Activated T-helper 1 cell treated with Interleukin-2 at 50 U/mL for 16 hours (primary cell): ENCODE measurements at regions not wholly inside any gene's neighbourhood (a gene's known extent, or its start where the extent isn't known, plus 50 kb on each side); places are given as distances from the start of the nearest gene placed in this dataset.
"Not testable (repeated sequence)": the region's sequence is repeated elsewhere in the genome, so short reads cannot be mapped to it uniquely, and the experiment has no call there.

Experiments
- DNase-seq: peaks from one replicate; pipeline ENCODE4 v3.0.0-alpha.2; 2020; ENCODE audit warnings: low read depth

DNA sequence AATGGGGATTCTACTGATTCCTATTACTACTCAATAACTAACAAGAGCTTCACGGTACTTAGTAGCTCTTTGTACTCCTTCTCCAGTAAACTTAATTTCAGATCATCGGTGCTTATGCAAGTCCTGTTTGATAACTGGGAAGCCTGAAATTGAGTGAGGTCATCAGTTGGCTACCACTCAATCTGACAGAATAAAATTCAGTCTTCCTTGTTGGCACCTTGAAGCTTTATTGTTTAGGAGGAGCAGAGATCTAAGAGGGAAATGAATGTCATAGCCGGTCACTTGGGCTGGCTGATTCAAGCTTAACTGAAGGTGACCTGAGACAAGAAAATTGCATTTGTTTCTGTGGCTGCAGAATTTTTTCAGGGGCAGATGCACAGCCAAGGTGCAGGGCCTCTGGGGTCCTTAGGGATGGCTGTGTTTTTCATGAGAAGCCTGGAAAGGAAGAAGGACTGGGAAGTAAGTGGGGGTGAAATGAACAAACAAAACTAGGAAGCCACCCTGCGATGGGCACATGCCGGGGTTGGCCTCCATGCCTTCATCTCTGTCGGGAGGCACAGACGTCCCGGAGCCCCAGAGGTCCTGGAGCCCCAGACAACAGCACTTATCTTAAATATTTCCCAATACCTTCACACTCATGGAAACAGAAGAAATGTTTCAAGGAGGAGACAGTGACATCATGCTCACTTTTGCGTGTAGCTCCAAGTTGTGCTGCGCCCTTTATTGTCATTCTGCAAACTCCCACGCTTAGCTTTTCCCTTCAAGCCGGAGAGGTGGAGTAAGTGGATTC lies 85.0 kb upstream of the KIF5B start:
- DNase-seq, result no peak

GRCh38 chr10:32140403-32140802 lies 84.2 kb upstream of the KIF5B start:
- DNase-seq, result no peak

DNA sequence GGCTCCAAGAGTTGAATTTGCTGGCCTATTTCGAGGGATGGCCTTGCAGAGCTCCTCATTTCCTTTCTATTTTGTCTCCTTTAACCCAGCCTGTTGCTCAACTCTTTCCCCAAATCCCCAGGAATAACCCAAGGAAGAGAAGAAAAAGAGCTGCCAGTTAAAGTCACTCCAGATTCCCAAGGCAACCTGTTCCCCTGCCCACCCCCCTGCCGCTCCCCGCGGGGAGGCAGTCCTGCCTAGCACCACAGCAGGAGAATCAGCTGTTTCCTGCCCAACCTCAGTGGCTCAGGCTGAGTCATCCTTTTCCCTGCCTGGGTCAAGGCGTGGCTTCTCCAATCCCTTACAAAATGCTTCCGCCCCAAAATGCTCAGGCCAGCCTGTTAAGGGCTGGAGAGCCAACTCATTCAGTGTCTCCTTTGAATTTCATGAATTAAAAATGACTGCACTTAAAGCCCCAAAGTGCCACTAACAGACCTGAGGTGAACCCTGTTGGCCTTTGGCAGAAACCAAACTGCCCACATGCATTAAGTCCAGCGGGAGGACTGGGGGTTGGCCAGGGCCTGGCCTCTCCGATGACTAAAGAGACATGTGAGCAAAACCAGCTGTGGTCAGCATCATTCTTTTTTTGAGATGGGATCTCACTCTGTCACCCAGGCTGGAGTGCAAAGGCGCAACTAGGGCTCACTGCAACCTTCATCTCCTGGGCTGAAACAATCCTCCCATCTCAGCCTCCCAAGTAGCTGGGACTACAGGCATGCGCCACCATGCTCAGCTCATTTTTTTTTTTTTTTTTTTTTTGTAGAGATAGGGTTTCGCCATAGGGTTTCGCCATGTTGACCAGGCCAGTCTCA lies 83.2 kb upstream of the KIF5B start:
- no peak for DNase-seq

- not testable (repeated sequence) for DNase-seq
Measured at GRCh38 chr10:32136927-32137326, 80.7 kb upstream of the KIF5B start.

DNA sequence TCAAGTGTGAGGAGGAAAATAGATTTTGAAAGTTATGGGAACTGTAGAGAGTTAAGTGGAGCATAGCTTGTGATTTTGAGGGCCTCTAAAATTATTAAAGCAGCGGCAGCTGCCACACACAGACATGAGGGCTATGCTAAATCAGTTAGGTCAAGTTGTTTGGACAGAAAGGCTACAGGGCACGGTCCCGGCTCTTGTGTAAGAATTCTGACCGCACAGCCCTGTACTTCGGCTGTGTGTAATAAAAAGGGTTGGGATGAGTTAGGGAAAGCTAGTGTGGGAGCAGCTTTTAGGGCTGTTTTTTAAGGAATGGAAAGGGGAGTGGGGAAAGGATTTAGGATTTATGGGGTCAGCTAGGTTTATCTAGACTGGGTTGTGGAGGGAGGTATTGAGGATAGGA lies 79.6 kb upstream of the KIF5B start:
- DNase-seq, result not testable (repeated sequence)

- DNase-seq, result no peak
Measured at GRCh38 chr10:32132357-32132946, 76.2 kb upstream of the KIF5B start.

GRCh38 chr10:32131388-32131787 lies 75.2 kb upstream of the KIF5B start:
- DNase-seq, result no peak

DNA sequence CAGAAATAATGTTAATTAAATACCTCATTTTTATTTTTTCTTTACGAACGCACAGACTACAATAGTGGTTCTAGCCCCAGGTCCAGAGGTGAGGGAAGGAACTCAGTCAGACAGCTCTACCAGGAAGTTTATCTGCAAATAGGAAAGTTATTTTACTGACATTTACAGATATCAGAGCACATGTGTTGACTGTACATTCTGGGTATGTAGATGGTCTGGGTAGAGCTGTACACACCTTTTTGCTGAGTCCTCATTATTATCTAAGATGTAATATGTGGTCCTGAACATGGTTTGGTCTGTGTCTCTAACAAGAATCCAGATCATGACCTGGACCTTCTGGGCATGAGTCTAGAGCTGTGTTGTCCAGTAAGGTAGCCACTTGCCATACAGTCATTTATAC lies 74.6 kb upstream of the KIF5B start:
- no peak for DNase-seq

- no peak for DNase-seq
Measured at GRCh38 chr10:32125023-32125422, 68.8 kb upstream of the KIF5B start.

DNA sequence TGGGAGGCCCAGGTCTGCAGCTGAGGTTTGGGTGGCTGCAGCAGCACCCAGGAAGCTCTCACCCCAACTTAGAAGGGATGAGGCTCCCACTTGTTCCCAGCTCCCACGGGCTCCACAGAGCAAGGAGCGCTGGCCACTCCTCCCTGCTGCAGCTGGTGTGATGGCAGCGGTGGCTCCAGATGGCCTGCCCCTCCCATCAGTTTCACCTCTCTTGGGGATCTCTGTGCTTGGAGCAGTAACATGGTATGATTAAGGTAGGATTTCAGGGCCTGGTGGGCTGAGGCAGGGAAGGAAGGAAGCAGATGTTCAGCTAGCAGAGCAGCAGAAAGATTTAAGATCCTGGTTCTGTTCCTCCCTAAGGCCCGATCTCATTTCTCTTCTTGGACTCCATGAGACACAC lies 66.8 kb upstream of the KIF5B start:
- DNase-seq, result no peak

GRCh38 chr10:32121648-32122047 lies 65.4 kb upstream of the KIF5B start:
- no peak for DNase-seq

- no peak for DNase-seq
Measured at GRCh38 chr10:32120147-32120546, 63.9 kb upstream of the KIF5B start.

- no peak for DNase-seq
Measured at GRCh38 chr10:32114508-32114907, 58.3 kb upstream of the KIF5B start.

GRCh38 chr10:32112055-32112454 lies 55.8 kb upstream of the KIF5B start:
- no peak for DNase-seq

DNA sequence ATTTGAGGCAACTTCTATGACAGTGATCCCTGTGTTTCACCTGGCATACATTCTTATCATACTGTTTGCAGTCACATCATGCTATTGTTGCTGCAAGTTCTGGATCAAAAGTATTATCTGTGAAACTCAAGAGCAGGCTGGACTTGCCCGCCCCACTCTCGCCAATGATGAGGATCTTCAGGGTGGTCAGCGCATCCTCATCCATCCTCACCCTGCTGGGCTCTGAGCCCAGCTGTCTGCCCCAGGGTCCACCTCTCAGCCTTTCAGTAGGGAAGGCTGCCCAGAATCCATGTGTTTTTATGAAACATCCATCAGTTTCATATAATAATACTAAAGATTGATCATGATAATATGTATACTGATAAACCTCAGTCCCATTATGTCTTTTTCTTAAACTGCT lies 55.4 kb upstream of the KIF5B start:
- DNase-seq, result no peak

- DNase-seq, result no peak
Measured at GRCh38 chr10:32110790-32111189, 54.6 kb upstream of the KIF5B start.

GRCh38 chr10:32109603-32110002 lies 53.4 kb upstream of the KIF5B start:
- no peak for DNase-seq
